NCI-H2196 (cell line): ENCODE measurements at regions not wholly inside any gene's neighbourhood (a gene's known extent, or its start where the extent isn't known, plus 50 kb on each side); places are given as distances from the start of the nearest gene placed in this dataset.
A peak's percentile ranks its signal among the peaks of the same experiment; 100 is the strongest.

Experiments
- DNase-seq: peaks from one replicate; lab custom pipeline; 2025; ENCODE audit not compliant: unreplicated experiment; lab: John Stamatoyannopoulos, UW

- no peak for DNase-seq
These were observed 410.4 kb downstream of the KCTD16 start for GRCh38 chr5:144581044-144581443.

- DNase-seq: no peak
These were observed 407.0 kb downstream of the KCTD16 start for GRCh38 chr5:144577676-144578075.

- DNase-seq: no peak
These were observed 405.1 kb downstream of the KCTD16 start for GRCh38 chr5:144575736-144576135.

- DNase-seq: no peak
These were observed 396.7 kb downstream of the KCTD16 start for GRCh38 chr5:144567421-144567780.

- no peak for DNase-seq
These were observed 396.2 kb downstream of the KCTD16 start for GRCh38 chr5:144566747-144567420.

- DNase-seq: peak; percentile 10
These were observed 378.9 kb downstream of the KCTD16 start for GRCh38 chr5:144549580-144549979.

- no peak for DNase-seq
These were observed 378.3 kb downstream of the KCTD16 start for GRCh38 chr5:144548936-144549335.

GRCh38 chr5:144547098-144547499, 376.4 kb downstream of the KCTD16 start:
- no peak for DNase-seq

- no peak for DNase-seq
These were observed 368.2 kb downstream of the KCTD16 start for GRCh38 chr5:144538845-144539244.
